ENCODE measurements at regions not wholly inside any gene's neighbourhood (a gene's known extent, or its start where the extent isn't known, plus 50 kb on each side); places are given as distances from the start of the nearest gene placed in this dataset.

DNA sequence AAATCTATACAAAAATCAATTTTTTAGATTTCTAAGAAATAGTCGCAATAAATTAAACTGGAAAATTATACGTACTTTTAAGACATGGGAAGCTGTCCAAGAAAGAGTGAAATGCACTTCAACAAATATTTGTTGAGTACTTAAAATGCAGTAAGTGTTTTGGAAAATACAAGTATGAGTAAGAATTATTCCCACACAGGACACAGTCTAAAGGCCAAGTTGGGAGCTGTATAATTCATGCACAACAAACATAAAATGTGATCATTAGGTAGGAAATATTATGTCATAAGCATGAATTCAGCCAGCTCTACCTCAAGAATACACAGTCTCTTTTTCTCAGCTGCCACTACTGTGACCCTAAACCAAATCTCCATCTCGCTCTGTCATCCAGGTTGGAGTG lies 267.6 kb downstream of the CNTN3 start:
- Histone ChIP-seq H3K4ac (ENCODE audit: low read depth, low read length) (no peak overlapping the region), H2AFZ (ENCODE audit: low read length) (no peak overlapping the region), H2BK12ac (ENCODE audit: insufficient read length, low read depth, low read length) (no peak overlapping the region), H4K5ac (ENCODE audit: insufficient read length, low read depth, low read length) (no peak overlapping the region), H3K18ac (ENCODE audit: insufficient read length, low read depth, low read length) (no peak overlapping the region), H3K27me3 (ENCODE audit: insufficient read depth, low read length) (no peaks in the 10 kb centered on the region), H2BK5ac (ENCODE audit: insufficient read length, low read length) (no peak overlapping the region), H3K9ac (ENCODE audit: extremely low read depth, insufficient read length, low read length) (no peak overlapping the region), H3K27ac (ENCODE audit: insufficient read length, low read depth, low read length) (no peak overlapping the region), H3T11ph (ENCODE audit: low read length) (no peak overlapping the region), H3K23ac (ENCODE audit: insufficient read length, low read depth, low read length) (no peak overlapping the region), H4K8ac (replicated peaks; ENCODE audit: insufficient read length, low read depth, low read length) (no peak overlapping the region), H3K4me2 (ENCODE audit: insufficient read depth, insufficient read length, low read length) (no peak overlapping the region), H2BK15ac (ENCODE audit: low read depth, low read length) (no peak overlapping the region), H3K4me1 (ENCODE audit: insufficient read depth, low read length) (no peaks in the 10 kb centered on the region), H4K91ac (ENCODE audit: insufficient read length, low read depth, low read length) (no peak overlapping the region), H3K14ac (ENCODE audit: insufficient read depth, low read length) (no peak overlapping the region), H3K79me2 (ENCODE audit: insufficient read depth, low read length) (no peaks in the 10 kb centered on the region), H3K9me3 (ENCODE audit: control insufficient read depth, low read depth, low read length) (no peaks in the 10 kb centered on the region), H2BK120ac (ENCODE audit: low read depth, low read length, poor library complexity, severe bottlenecking) (no peak overlapping the region), H2BK20ac (ENCODE audit: low read depth, low read length, poor library complexity, severe bottlenecking) (no peak overlapping the region), H3K23me2 (ENCODE audit: insufficient read length, low read depth, low read length, poor library complexity, severe bottlenecking) (no peaks in the 10 kb centered on the region), H3K56ac (ENCODE audit: insufficient read length, low read depth, low read length) (no peak overlapping the region), H2AK5ac (ENCODE audit: insufficient read length, low read length) (no peak overlapping the region), H3K79me1 (ENCODE audit: insufficient read depth, low read depth, low read length, poor library complexity, severe bottlenecking) (no peaks in the 10 kb centered on the region), H4K20me1 (ENCODE audit: control insufficient read depth, insufficient read depth, insufficient read length) (no peaks in the 10 kb centered on the region)
- no peaks in the 10 kb centered on the region for H3K9me3 Mint-ChIP-seq
- H3K27me3 Mint-ChIP-seq (ENCODE audit: low read depth) = no peaks in the 10 kb centered on the region
- H3K4me1 Mint-ChIP-seq = no peaks in the 10 kb centered on the region
- TF ChIP-seq, protein P1, sequence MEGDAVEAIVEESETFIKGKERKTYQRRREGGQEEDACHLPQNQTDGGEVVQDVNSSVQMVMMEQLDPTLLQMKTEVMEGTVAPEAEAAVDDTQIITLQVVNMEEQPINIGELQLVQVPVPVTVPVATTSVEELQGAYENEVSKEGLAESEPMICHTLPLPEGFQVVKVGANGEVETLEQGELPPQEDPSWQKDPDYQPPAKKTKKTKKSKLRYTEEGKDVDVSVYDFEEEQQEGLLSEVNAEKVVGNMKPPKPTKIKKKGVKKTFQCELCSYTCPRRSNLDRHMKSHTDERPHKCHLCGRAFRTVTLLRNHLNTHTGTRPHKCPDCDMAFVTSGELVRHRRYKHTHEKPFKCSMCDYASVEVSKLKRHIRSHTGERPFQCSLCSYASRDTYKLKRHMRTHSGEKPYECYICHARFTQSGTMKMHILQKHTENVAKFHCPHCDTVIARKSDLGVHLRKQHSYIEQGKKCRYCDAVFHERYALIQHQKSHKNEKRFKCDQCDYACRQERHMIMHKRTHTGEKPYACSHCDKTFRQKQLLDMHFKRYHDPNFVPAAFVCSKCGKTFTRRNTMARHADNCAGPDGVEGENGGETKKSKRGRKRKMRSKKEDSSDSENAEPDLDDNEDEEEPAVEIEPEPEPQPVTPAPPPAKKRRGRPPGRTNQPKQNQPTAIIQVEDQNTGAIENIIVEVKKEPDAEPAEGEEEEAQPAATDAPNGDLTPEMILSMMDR (conservative IDR thresholded peaks at IDR 0.05) = no peak
- H3K27ac Mint-ChIP-seq = no peak overlapping the region
- WGBS (ENCODE audit: extremely low coverage, insufficient read length, low lambda C conversion rate) = no CpG with 5 or more reads among the region's 3 CpGs
- H3K36me3 Mint-ChIP-seq (ENCODE audit: insufficient read depth in 1 of 3, low read depth in 3 of 3) = no peaks in the 10 kb centered on the region
- DNase-seq = no peak
- H3K4me3 Mint-ChIP-seq = no peak overlapping the region

Data from H9 (cell line).